OCI-LY1 (cell line): ENCODE measurements at regions not wholly inside any gene's neighbourhood (a gene's known extent, or its start where the extent isn't known, plus 50 kb on each side); places are given as distances from the start of the nearest gene placed in this dataset.

Source experiments
- H2AFZ ChIP-seq: fragments of 200-600 bp; sonication (generic), shearing (Covaris generic); 2 replicates; pipeline ENCODE4 v1.6.0; 2014; ENCODE audit warnings: antibody characterized with exemption, mild to moderate bottlenecking, low read length
- H3F3A ChIP-seq: fragments of 200-600 bp; sonication (generic), shearing (Covaris generic); 2 replicates; pipeline ENCODE4 v1.6.0; 2014; ENCODE audit warnings: mild to moderate bottlenecking, antibody characterized with exemption, low read length, moderate library complexity; ENCODE audit not compliant: insufficient read depth
- H3K27ac ChIP-seq: fragments of 200-600 bp; sonication (generic); 2 replicates; pipeline ENCODE4 v1.5.1; 2014; ENCODE audit warnings: low read length, mixed run types, mild to moderate bottlenecking, low read depth; ENCODE audit not compliant: poor library complexity, severe bottlenecking
- H3K27me3 ChIP-seq: fragments of 200-600 bp; sonication (generic); 2 replicates; pipeline ENCODE4 v1.6.0; 2014; ENCODE audit warnings: antibody characterized with exemption, mild to moderate bottlenecking, low read length, moderate library complexity; ENCODE audit not compliant: insufficient read depth
- H3K36me3 ChIP-seq: fragments of 200-600 bp; sonication (generic); 2 replicates; pipeline ENCODE4 v1.6.1; 2014; ENCODE audit warnings: mild to moderate bottlenecking, antibody characterized with exemption, low read length, moderate library complexity, mixed read lengths; ENCODE audit not compliant: insufficient read depth
- H3K4me1 ChIP-seq: fragments of 200-600 bp; sonication (generic); 2 replicates; pipeline ENCODE4 v1.5.1; 2014; ENCODE audit warnings: mild to moderate bottlenecking, low read length, moderate library complexity; ENCODE audit not compliant: insufficient read depth, severe bottlenecking
- H3K4me2 ChIP-seq: fragments of 200-600 bp; sonication (generic), shearing (Covaris generic); 2 replicates; pipeline ENCODE4 v1.6.1; 2014; ENCODE audit warnings: low read length
- H3K4me3 ChIP-seq: fragments of 200-600 bp; sonication (generic); 2 replicates; pipeline ENCODE4 v1.5.1; 2014; ENCODE audit warnings: low read length, low read depth, mild to moderate bottlenecking, mixed read lengths; ENCODE audit not compliant: poor library complexity, severe bottlenecking
- H3K79me2 ChIP-seq: fragments of 200-600 bp; shearing (Covaris generic); 2 replicates; pipeline ENCODE4 v1.6.1; 2016; ENCODE audit warnings: mixed run types, low read length, mixed read lengths; ENCODE audit not compliant: insufficient read depth
- H3K9ac ChIP-seq: fragments of 200-600 bp; sonication (generic), shearing (Covaris generic); 2 replicates; pipeline ENCODE4 v1.6.1; 2014; ENCODE audit warnings: mild to moderate bottlenecking, low read length, mixed read lengths
- H3K9me2 ChIP-seq: fragments of 200-600 bp; sonication (generic), shearing (Covaris generic); 2 replicates; pipeline ENCODE4 v1.6.1; 2014; ENCODE audit warnings: low read depth, mild to moderate bottlenecking, low read length, mixed read lengths
- H3K9me3 ChIP-seq: fragments of 200-600 bp; shearing (Covaris generic); 2 replicates; pipeline ENCODE4 v1.6.1; 2014; ENCODE audit warnings: low read length, mixed read lengths
- H4K20me1 ChIP-seq: fragments of 200-600 bp; sonication (generic), shearing (Covaris generic); 2 replicates; pipeline ENCODE4 v1.6.0; 2016; ENCODE audit warnings: mild to moderate bottlenecking, low read length; ENCODE audit not compliant: insufficient read depth
- EZH2 ChIP-seq: fragments of 200-600 bp; sonication (generic), shearing (Covaris generic); IDR thresholded peaks from 2 replicates; pipeline ENCODE4 v1.8.0; 2017; ENCODE audit warnings: borderline replicate concordance, mixed run types, mild to moderate bottlenecking, antibody characterized with exemption, low read length, moderate library complexity, mixed read lengths
- TF ChIP-seq, protein P1 (sequence below): fragments of 200-600 bp; sonication (generic), shearing (Covaris generic); IDR thresholded peaks from 2 replicates; pipeline ENCODE4 v1.5.1; 2017; ENCODE audit warnings: mild to moderate bottlenecking, antibody characterized with exemption, low read length, moderate library complexity, mixed read lengths

DNA sequence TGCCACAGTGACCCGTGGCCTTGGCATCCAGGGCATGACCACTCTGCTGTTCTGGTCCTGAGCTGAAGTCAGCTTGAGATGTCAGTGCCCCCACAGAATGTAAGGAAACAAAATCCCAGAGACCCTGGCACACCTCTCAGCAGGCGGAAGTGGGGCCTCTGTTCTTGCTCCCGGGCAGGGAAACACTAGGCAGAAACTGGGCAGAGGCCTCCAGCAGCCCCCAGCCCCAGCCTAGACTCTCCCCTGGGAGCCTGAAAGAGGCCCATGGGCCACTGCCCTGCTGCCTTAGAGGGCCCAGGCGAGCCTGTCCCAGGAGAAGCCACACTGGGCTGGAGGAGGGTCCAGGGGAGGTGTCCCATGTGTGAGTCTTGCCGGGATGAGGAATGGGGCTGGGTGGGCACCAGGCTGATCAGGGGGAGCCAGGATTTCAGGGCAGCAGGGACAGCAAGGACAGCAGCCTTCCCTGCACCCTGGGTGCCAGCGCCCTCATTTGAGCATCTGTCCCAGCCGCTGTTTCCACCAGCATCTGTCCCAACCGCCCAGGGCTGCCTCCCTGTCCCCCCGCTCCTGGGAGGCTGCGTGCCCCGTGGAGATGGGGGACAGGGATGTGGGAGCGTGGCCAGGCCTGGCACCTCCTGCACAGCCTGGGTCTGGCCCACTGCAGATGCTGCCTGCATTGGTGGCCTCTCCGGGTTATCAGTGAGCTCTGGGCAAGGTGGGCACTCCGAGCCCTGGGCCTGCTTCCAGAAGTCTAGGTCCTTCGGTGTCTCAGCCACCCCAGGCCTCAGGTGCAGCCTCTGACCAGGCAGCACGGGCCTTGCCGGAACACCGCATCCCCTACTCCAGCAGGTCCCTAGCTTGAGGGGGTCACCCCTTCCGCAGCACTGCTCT lies 1072.4 kb downstream of the BRD1 start:
- no peaks in the 10 kb centered on the region for H3K9me2 ChIP-seq
- H3K27me3 ChIP-seq, result no peaks in the 10 kb centered on the region
- no peaks in the 10 kb centered on the region for H3K36me3 ChIP-seq
- H4K20me1 ChIP-seq, result no peaks in the 10 kb centered on the region
- H3K9ac ChIP-seq, result no peak overlapping the region
- no peaks in the 10 kb centered on the region for H3F3A ChIP-seq
- H3K9me3 ChIP-seq, result no peaks in the 10 kb centered on the region
- H3K4me2 ChIP-seq, result no peak overlapping the region
- H3K27ac ChIP-seq, result no peak overlapping the region
- H2AFZ ChIP-seq, result no peak overlapping the region
- no peaks in the 10 kb centered on the region for H3K4me1 ChIP-seq
- no peaks in the 10 kb centered on the region for H3K79me2 ChIP-seq
- no peak overlapping the region for H3K4me3 ChIP-seq
- TF ChIP-seq, protein P1, sequence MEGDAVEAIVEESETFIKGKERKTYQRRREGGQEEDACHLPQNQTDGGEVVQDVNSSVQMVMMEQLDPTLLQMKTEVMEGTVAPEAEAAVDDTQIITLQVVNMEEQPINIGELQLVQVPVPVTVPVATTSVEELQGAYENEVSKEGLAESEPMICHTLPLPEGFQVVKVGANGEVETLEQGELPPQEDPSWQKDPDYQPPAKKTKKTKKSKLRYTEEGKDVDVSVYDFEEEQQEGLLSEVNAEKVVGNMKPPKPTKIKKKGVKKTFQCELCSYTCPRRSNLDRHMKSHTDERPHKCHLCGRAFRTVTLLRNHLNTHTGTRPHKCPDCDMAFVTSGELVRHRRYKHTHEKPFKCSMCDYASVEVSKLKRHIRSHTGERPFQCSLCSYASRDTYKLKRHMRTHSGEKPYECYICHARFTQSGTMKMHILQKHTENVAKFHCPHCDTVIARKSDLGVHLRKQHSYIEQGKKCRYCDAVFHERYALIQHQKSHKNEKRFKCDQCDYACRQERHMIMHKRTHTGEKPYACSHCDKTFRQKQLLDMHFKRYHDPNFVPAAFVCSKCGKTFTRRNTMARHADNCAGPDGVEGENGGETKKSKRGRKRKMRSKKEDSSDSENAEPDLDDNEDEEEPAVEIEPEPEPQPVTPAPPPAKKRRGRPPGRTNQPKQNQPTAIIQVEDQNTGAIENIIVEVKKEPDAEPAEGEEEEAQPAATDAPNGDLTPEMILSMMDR, result no peak
- TF ChIP-seq EZH2, result no peak

DNA sequence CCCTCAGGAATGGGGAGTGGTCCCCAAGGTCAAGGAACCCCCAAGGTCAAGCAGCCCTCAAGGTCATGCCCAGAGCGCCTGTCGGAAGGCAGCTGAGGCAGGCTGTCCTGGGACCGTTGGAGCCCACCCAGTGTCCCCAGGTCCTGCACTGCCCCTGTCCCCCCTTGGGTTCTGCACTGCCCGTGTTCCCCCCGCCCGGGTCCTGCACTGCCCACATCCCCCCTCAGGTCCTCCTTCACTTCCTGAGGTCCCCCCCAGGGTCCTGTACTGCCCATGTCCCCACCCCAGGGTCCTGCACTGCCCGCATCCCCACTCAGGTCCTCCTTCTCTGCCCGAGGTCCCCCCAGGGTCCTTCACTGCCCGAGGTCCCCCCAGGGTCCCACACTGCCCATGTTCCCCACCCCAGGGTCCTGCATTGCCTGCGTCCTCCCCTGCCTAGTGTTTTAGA lies 1073.0 kb downstream of the BRD1 start:
- no peak overlapping the region for H2AFZ ChIP-seq
- H3K4me2 ChIP-seq, result no peak overlapping the region

GRCh38 chr22:48753752-48754517 lies 1073.7 kb downstream of the BRD1 start:
- Histone ChIP-seq H3K27me3 (no peaks in the 10 kb centered on the region), H4K20me1 (no peaks in the 10 kb centered on the region), H3K9me2 (no peaks in the 10 kb centered on the region), H3K27ac (no peak overlapping the region), H3K79me2 (no peaks in the 10 kb centered on the region), H3K36me3 (no peaks in the 10 kb centered on the region), H3K9ac (no peak overlapping the region), H3F3A (no peaks in the 10 kb centered on the region), H3K9me3 (no peaks in the 10 kb centered on the region), H2AFZ (no peak overlapping the region), H3K4me2 (no peak overlapping the region), H3K4me3 (no peak overlapping the region), H3K4me1 (no peaks in the 10 kb centered on the region)
- TF ChIP-seq EZH2, result no peak
- TF ChIP-seq, protein P1, result no peak

More for the DNA sequence above, 1073.0 kb downstream of the BRD1 start:
- Histone ChIP-seq H3K9me3 (no peaks in the 10 kb centered on the region), H4K20me1 (no peaks in the 10 kb centered on the region), H3K27me3 (no peaks in the 10 kb centered on the region), H3K9ac (no peak overlapping the region), H3K9me2 (no peaks in the 10 kb centered on the region), H3K27ac (no peak overlapping the region), H3K4me1 (no peaks in the 10 kb centered on the region), H3K36me3 (no peaks in the 10 kb centered on the region), H3F3A (no peaks in the 10 kb centered on the region), H3K79me2 (no peaks in the 10 kb centered on the region), H3K4me3 (no peak overlapping the region)
- TF ChIP-seq, protein P1, result no peak
- no peak for TF ChIP-seq EZH2
